Chondrocyte (in vitro differentiated cells): ENCODE measurements at regions not wholly inside any gene's neighbourhood (a gene's known extent, or its start where the extent isn't known, plus 50 kb on each side); places are given as distances from the start of the nearest gene placed in this dataset.

Experiments
- DNase-seq: peaks from one replicate; pipeline ENCODE4 v3.0.0; 2021; ENCODE audit warnings: mixed read lengths, low spot score
- H3K27ac Mint-ChIP-seq: one replicate; pipeline ENCODE4 v1.8.0; 2021; ENCODE audit warnings: mild to moderate bottlenecking, moderate library complexity, mixed read lengths; ENCODE audit not compliant: unreplicated experiment
- H3K27me3 Mint-ChIP-seq: 2 replicates; pipeline ENCODE4 v1.8.0; 2021; ENCODE audit warnings: low read depth, mixed read lengths
- H3K36me3 Mint-ChIP-seq: 2 replicates; pipeline ENCODE4 v1.8.0; 2021; ENCODE audit warnings: low read depth, mixed read lengths
- H3K4me1 Mint-ChIP-seq: 2 replicates; pipeline ENCODE4 v1.8.0; 2021; ENCODE audit warnings: low read depth, mild to moderate bottlenecking, mixed read lengths
- H3K4me3 Mint-ChIP-seq: one replicate; pipeline ENCODE4 v1.8.0; 2021; ENCODE audit warnings: mild to moderate bottlenecking, moderate library complexity, mixed read lengths; ENCODE audit not compliant: unreplicated experiment
- H3K9me3 Mint-ChIP-seq: 2 replicates; pipeline ENCODE4 v1.8.0; 2021; ENCODE audit warnings: low read depth, mixed read lengths
- TF ChIP-seq, protein P1 (sequence below): fragments of 200-600 bp; sonication (generic); IDR thresholded peaks from 2 replicates; pipeline ENCODE4 v1.5.0; 2021; ENCODE audit warnings: antibody characterized with exemption, mild to moderate bottlenecking, moderate library complexity

DNA sequence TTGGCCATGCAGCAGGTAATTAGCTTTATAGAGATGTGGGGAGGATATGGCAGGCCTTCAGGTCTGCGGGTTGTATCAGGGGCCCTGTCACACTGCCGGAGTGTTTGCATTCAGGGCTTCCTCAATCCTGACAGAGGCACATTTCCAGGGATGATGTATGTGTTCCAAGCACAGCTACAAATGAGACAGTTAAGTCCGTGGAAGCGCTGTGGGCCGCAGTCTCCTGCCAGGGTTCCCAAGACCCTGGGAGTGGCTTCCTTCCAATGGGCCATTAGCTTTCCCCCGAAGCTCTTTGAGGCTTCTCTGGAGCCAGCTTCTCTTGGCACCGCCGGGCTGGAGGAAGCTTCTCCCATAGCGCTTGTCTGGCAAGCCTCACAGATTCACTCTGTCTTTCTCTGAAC, 1524.7 kb upstream of the TMEM132C start:
- DNase-seq, result no peak
- Mint-ChIP-seq H3K9me3 (peaks cover 5% of the 10 kb centered on the region), H3K27ac (no peak overlapping the region), H3K36me3 (no peaks in the 10 kb centered on the region), H3K27me3 (peaks cover 2% of the 10 kb centered on the region), H3K4me3 (no peak overlapping the region), H3K4me1 (no peaks in the 10 kb centered on the region)
- TF ChIP-seq, protein P1, sequence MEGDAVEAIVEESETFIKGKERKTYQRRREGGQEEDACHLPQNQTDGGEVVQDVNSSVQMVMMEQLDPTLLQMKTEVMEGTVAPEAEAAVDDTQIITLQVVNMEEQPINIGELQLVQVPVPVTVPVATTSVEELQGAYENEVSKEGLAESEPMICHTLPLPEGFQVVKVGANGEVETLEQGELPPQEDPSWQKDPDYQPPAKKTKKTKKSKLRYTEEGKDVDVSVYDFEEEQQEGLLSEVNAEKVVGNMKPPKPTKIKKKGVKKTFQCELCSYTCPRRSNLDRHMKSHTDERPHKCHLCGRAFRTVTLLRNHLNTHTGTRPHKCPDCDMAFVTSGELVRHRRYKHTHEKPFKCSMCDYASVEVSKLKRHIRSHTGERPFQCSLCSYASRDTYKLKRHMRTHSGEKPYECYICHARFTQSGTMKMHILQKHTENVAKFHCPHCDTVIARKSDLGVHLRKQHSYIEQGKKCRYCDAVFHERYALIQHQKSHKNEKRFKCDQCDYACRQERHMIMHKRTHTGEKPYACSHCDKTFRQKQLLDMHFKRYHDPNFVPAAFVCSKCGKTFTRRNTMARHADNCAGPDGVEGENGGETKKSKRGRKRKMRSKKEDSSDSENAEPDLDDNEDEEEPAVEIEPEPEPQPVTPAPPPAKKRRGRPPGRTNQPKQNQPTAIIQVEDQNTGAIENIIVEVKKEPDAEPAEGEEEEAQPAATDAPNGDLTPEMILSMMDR, result no peak

DNA sequence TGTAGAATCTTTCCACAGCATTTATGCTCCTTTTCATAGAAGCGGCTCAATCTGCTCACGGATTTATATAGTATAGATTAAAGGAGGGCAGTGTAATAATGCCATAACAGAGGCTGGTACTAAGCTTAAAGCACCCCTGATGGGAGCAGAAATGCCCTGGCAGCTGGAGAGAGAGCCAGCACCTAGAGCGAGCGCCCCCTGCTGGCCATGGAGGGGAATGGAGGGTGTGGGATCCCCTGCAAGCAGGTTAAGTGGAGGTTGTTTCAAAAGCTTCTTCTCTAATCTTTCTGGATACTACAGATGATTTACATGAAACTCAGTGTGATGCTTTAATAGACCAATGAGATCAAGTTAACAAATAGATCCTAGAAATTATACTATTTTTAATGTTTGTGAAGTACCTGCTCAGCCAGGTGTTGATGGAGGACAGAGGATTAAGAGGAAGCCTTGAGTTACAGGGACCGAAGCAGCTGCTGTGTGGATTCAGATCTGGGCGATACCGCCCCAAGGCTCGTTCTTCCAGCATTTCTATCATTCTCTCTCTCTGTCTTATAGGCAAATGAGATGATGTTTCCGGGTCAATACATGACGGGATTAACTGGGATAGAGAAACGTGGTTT, 1519.3 kb upstream of the TMEM132C start:
- Mint-ChIP-seq H3K27ac (no peak overlapping the region), H3K9me3 (peaks cover 7% of the 10 kb centered on the region), H3K4me3 (no peak overlapping the region), H3K27me3 (peaks cover 3% of the 10 kb centered on the region), H3K4me1 (no peaks in the 10 kb centered on the region), H3K36me3 (no peaks in the 10 kb centered on the region)
- TF ChIP-seq, protein P1, result peak; percentile 76
- no peak for DNase-seq

DNA sequence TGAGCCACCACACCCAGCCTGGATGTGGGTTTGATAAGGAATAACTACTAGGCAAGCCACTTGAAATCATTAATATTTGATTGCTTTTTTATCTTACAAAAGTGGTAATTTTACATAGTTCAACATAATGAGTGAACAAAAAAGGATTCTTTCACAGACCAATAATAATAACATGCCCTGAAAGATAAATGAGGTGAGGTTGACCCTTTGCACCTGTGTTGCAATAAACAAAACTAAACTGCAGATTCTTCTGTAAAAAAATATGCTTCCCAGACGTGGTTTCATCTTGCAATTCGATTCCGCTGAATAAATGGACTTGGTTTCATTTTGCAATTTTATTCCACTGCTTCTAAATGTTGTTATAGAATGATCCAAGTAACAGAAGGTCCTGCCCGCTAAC, 1514.9 kb upstream of the TMEM132C start:
- DNase-seq, result no peak
- H3K4me1 Mint-ChIP-seq, result no peaks in the 10 kb centered on the region
- peaks cover 7% of the 10 kb centered on the region for H3K9me3 Mint-ChIP-seq
- peaks cover 1% of the 10 kb centered on the region for H3K27me3 Mint-ChIP-seq
- H3K36me3 Mint-ChIP-seq, result no peaks in the 10 kb centered on the region
- no peak overlapping the region for H3K27ac Mint-ChIP-seq
- H3K4me3 Mint-ChIP-seq, result no peak overlapping the region
- TF ChIP-seq, protein P1, result no peak

DNA sequence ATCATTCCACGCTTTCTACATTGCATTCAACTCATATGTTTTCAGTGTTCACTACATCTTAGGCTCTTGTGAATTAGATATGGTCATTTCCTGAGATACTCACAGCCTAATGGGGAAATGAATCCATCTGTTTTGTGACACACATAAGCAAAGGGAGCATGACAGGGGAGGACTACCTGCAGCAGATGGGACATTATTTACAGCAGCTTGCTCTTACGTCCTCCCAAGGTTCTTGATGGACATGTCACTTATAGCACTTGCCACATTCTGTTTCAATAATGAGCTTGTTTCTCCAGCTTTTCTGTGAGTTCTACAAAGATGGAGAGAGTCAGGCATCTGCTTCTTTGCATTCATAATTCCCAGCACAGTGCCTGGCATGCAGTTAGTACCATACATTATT, 1509.6 kb upstream of the TMEM132C start:
- no peaks in the 10 kb centered on the region for H3K27me3 Mint-ChIP-seq
- no peaks in the 10 kb centered on the region for H3K4me1 Mint-ChIP-seq
- H3K4me3 Mint-ChIP-seq, result no peak overlapping the region
- TF ChIP-seq, protein P1, result no peak
- H3K9me3 Mint-ChIP-seq, result peaks cover 19% of the 10 kb centered on the region
- DNase-seq, result no peak
- no peak overlapping the region for H3K27ac Mint-ChIP-seq
- no peaks in the 10 kb centered on the region for H3K36me3 Mint-ChIP-seq

DNA sequence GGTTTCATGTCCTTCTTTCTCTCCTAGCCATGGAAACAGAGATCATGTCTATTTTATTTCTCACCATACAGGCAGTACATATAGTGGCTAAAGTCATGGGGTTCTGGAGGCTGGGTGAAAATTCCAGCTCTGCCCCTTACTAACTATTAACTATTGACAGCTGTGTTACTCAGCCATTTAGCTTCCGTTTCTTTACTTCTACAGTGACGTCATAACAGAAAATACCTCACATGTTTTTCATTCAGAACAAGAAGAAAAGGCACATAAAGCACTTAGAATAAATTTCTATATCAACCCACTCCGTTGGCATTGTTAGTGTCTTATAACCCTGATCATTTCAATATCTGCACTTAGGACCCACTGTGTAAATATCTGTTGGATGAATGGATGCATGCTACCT, 1506.9 kb upstream of the TMEM132C start:
- no peaks in the 10 kb centered on the region for H3K27me3 Mint-ChIP-seq
- no peaks in the 10 kb centered on the region for H3K4me1 Mint-ChIP-seq
- TF ChIP-seq, protein P1, result no peak

More for the DNA sequence above, 1506.9 kb upstream of the TMEM132C start:
- H3K9me3 Mint-ChIP-seq, result peaks cover 39% of the 10 kb centered on the region
- no peak overlapping the region for H3K27ac Mint-ChIP-seq
- DNase-seq, result no peak
- H3K4me3 Mint-ChIP-seq, result no peak overlapping the region
- H3K36me3 Mint-ChIP-seq, result no peaks in the 10 kb centered on the region
